ENCODE measurements at regions not wholly inside any gene's neighbourhood (a gene's known extent, or its start where the extent isn't known, plus 50 kb on each side); places are given as distances from the start of the nearest gene placed in this dataset.
A peak's percentile ranks its signal among the peaks of the same experiment; 100 is the strongest.
"Not testable (repeated sequence)": the region's sequence is repeated elsewhere in the genome, so short reads cannot be mapped to it uniquely, and the experiment has no call there.

DNA sequence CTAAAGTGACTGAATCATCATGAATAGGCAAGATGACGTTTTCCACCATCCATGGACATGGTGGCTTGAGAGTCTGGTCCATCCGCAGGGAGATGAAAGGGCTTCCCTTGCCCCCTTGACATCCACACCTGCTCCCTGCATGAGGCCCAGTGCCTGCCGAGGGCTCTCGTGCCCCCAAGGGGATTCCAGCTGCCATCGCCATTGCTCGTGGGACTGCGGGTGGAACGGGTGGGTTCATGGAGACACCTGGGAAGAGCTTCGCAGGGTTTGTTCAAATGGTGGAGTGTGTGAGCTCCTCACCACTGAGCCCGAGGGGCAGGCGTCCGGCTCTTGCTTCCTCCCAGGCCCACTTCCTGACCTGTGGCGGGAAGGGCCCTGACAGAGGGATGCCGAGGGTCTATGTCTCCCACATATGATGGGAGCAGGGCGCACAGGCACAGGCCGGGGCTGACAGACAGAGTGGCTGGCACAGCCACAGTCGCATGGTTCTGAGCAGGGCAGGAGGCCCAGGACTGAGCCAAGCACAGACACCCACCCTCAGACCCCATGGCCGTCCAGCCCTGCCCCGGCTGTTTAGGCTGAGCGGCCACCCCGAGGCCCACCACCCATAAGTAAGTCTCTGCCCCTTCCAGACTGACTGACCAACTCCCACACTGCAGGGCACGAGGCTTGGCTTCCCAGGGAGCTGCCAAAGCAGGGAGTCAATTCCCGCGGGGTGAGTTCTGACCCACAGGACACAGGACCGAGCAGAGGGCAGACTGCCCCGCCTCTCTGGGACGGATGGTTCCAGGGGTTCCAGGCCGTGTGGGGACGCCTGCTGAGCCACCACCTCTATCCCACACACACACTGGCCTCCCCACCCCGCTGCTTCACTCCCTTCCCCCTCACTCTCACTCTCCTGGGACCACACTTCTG, 70.0 kb upstream of the PPP1R26 start:
- H3K27me3 Mint-ChIP-seq = peaks cover 24% of the 10 kb centered on the region
- no peaks in the 10 kb centered on the region for H3K9me3 Mint-ChIP-seq

DNA sequence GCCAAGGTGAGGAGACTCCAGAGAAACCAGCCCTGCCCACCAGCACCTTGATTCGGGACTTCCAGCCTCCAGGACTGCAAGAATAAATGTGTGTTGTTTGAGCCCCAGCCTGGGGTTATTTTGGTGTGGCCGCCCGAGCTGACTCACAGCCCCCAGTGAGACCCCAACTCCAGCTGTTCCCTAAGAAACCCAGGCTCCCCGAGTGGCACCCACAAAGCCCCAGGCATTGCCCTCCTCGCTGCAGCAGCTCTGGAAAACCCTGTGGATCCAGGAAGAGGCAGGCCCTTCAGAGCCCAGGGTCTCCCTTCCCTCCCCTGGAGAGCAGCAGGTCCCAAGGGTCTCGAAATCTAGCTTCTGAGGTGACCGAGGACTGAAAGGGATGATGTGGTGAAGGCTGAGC, 69.2 kb upstream of the PPP1R26 start:
- DNase-seq = no peak
- no peak overlapping the region for H3K4me3 Mint-ChIP-seq
- H3K4me1 Mint-ChIP-seq (ENCODE audit: low read depth) = no peaks in the 10 kb centered on the region
- no peak overlapping the region for H3K27ac Mint-ChIP-seq
- peaks cover 24% of the 10 kb centered on the region for H3K27me3 Mint-ChIP-seq
- no peaks in the 10 kb centered on the region for H3K36me3 Mint-ChIP-seq (ENCODE audit: low read depth)
- no peaks in the 10 kb centered on the region for H3K9me3 Mint-ChIP-seq

More for the DNA sequence above, 70.0 kb upstream of the PPP1R26 start:
- DNase-seq = no peak
- no peak overlapping the region for H3K27ac Mint-ChIP-seq
- no peaks in the 10 kb centered on the region for H3K36me3 Mint-ChIP-seq (ENCODE audit: low read depth)
- H3K4me3 Mint-ChIP-seq = no peak overlapping the region
- no peaks in the 10 kb centered on the region for H3K4me1 Mint-ChIP-seq (ENCODE audit: low read depth)

DNA sequence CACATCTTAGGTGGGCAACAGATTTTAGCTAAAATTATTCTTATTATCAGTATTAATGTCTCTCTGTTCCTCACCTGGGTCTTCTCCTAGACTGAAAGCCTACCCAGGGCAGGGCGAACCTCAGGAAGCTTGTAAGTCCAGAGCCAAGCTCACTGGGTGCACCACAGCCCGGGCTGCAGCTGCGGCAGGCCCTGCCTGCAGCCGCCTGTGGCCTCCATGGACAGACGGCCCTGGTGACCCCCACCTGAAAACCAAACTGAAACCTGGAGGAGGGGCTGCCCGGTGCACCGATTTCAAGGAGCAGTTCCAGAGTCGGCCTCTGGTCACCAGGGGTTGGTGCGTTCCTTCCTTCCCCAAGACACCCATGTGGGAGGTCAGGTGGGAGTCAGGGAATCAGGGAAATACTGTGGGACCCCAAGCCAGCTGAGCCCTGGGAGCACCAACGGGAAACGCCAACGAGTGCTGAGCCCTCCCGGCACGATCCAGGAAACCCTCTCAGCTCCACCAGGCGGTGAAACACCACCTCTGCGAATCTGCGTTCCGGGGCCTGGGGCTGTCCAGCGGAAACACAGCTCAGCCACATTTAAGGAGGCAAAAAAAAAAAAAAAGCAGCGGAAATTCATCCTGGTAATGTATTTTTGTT, 68.6 kb upstream of the PPP1R26 start:
- Mint-ChIP-seq H3K27ac (no peak overlapping the region), H3K4me1 (ENCODE audit: low read depth) (no peaks in the 10 kb centered on the region), H3K36me3 (ENCODE audit: low read depth) (no peaks in the 10 kb centered on the region), H3K27me3 (peaks cover 24% of the 10 kb centered on the region), H3K9me3 (no peaks in the 10 kb centered on the region), H3K4me3 (no peak overlapping the region)
- DNase-seq = no peak

DNA sequence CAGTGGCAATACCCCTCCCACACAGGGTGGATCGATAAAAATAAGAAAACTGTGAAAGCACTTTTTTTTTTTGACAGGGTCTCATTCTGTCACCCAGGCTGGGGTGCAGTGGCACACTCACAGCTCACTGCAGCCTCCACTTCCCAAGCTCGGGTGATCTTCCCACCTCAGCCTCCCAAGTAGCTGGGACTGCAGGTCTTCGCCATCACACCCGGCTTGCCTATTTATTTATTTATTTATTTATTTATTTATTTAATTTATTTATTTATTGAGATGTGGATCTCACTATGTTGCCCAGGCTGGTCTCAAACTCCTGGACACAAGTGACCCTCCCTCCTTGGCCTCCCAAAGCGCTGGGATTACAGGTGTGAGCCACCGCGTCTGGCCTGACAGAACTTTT, 68.0 kb upstream of the PPP1R26 start:
- H3K36me3 Mint-ChIP-seq (ENCODE audit: low read depth); H3K9me3 Mint-ChIP-seq; DNase-seq; H3K4me1 Mint-ChIP-seq (ENCODE audit: low read depth); H3K4me3 Mint-ChIP-seq; H3K27ac Mint-ChIP-seq: not testable (repeated sequence)
- H3K27me3 Mint-ChIP-seq = peaks cover 24% of the 10 kb centered on the region

DNA sequence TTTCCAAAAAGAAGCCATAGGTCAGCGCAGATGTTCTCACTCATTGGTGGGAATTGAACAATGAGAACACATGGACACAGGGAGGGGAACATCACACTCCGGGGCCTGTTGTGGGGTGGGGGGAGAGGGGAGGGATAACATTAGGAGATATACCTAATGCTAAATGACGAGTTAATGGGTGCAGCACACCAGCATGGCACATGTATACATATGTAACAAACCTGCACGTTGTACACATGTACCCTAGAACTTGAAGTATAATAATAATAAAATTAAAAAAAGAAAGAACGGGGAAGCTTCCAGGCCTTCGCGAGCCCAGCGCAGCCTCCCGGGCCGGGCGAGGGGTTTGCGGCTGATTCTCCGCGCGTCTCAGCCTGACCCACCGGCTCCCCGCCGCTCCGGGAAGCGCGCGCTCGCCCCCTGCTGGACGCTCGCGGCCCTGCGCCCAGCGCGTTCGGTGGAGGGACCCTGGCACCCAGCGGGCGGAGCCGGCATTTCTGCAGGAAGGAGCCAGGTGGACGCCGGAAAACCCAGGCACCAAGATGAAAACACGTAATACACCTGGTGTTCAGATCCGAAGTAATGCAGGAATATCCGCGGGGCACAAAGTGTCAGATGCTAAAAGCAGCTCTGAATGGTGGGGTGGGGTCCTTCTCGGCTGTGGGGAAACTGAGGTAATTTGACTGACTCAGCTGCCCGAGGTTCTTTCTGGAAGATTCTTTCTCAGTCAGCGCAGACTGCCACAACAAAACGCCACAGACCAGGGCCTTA, 67.1 kb upstream of the PPP1R26 start:
- H3K9me3 Mint-ChIP-seq; H3K4me1 Mint-ChIP-seq (ENCODE audit: low read depth); H3K27ac Mint-ChIP-seq; H3K4me3 Mint-ChIP-seq; H3K36me3 Mint-ChIP-seq (ENCODE audit: low read depth): not testable (repeated sequence)
- peaks cover 24% of the 10 kb centered on the region for H3K27me3 Mint-ChIP-seq
- DNase-seq = peak; percentile 85

DNA sequence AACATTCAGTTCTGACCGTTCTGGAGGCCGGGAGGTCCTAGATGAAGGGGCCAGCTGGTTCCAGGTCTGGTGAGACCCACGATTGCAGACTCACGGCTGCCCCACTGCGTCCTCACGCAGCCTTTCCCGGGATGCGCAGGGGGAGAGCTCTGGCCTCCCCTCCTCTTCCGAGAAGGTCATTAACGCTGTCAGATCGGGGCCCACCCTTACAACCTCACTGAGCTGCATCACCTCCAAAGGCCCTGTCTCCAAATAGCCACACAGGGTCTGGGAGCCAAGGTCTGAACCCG, 66.6 kb upstream of the PPP1R26 start:
- Mint-ChIP-seq H3K27me3 (peaks cover 24% of the 10 kb centered on the region), H3K27ac (no peak overlapping the region), H3K36me3 (ENCODE audit: low read depth) (no peaks in the 10 kb centered on the region), H3K4me1 (ENCODE audit: low read depth) (no peaks in the 10 kb centered on the region), H3K4me3 (no peak overlapping the region), H3K9me3 (no peaks in the 10 kb centered on the region)
- DNase-seq = no peak

DNA sequence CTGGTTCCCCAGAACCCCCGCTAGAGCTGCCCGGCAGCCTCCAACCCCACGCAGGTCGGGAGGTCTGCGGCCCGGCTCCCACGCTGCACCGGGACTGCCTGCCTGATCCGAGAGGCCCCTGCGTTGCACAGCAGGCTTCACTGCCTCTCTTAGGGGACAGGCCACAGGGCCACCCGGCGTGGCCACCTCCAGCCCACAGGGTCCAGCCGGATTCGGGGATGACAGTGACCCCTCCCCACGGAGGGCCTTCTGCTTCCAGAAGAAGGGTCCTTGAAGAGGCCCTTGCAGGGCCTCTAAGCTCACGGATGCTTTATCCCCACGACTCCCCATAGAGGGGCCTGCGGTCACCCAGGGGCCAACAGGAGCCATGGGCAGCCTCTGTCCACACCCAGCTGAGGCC, 66.1 kb upstream of the PPP1R26 start:
- H3K9me3 Mint-ChIP-seq = no peaks in the 10 kb centered on the region
- peaks cover 24% of the 10 kb centered on the region for H3K27me3 Mint-ChIP-seq
- H3K4me1 Mint-ChIP-seq (ENCODE audit: low read depth) = no peaks in the 10 kb centered on the region
- no peak overlapping the region for H3K27ac Mint-ChIP-seq
- no peak overlapping the region for H3K4me3 Mint-ChIP-seq
- H3K36me3 Mint-ChIP-seq (ENCODE audit: low read depth) = no peaks in the 10 kb centered on the region
- no peak for DNase-seq

DNA sequence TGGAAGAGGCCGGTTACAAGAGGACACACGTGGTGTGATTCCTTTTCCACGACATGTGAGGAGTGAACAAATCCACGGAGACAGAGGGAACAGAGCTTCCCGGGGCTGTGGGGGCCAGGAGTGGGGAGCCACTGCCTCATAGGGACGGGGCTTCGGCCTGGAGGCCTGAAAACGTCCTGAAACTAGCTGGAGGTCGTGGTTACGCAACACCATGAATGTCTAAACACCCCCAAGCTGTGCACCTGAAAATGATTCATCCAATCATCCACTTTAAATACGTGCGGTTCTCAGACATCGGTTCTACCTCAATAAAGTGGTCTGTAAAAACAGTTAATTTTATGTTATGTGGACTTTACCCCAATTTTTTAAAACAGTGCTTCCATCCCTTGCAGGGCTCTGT, 65.3 kb upstream of the PPP1R26 start:
- H3K27me3 Mint-ChIP-seq = peaks cover 24% of the 10 kb centered on the region
- no peak overlapping the region for H3K27ac Mint-ChIP-seq
- H3K4me1 Mint-ChIP-seq (ENCODE audit: low read depth) = no peaks in the 10 kb centered on the region
- H3K4me3 Mint-ChIP-seq = no peak overlapping the region
- H3K9me3 Mint-ChIP-seq = no peaks in the 10 kb centered on the region
- H3K36me3 Mint-ChIP-seq (ENCODE audit: low read depth) = no peaks in the 10 kb centered on the region
- DNase-seq = no peak

DNA sequence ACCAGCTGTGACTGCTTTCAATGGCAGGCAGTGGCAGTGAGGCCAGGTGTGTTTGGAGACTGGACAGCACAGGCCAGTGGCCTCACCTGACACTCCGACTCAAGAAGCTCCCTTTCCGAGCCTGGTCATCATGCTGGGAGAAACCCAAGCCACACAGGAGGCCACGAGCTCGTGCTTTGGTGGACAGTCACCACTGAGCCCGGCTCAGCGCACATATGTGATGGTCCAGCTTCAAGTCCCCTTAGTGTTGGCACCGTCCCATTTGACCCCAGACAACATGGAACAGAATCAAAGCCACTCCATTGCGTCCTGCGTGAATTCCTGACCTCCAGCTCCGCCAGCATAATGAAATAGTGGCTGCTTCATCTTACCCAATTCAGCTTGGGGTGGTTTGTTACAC, 64.0 kb upstream of the PPP1R26 start:
- Mint-ChIP-seq H3K27ac (no peak overlapping the region), H3K4me3 (no peak overlapping the region), H3K27me3 (peaks cover 20% of the 10 kb centered on the region), H3K9me3 (no peaks in the 10 kb centered on the region), H3K4me1 (ENCODE audit: low read depth) (no peaks in the 10 kb centered on the region), H3K36me3 (ENCODE audit: low read depth) (no peaks in the 10 kb centered on the region)
- DNase-seq = no peak

DNA sequence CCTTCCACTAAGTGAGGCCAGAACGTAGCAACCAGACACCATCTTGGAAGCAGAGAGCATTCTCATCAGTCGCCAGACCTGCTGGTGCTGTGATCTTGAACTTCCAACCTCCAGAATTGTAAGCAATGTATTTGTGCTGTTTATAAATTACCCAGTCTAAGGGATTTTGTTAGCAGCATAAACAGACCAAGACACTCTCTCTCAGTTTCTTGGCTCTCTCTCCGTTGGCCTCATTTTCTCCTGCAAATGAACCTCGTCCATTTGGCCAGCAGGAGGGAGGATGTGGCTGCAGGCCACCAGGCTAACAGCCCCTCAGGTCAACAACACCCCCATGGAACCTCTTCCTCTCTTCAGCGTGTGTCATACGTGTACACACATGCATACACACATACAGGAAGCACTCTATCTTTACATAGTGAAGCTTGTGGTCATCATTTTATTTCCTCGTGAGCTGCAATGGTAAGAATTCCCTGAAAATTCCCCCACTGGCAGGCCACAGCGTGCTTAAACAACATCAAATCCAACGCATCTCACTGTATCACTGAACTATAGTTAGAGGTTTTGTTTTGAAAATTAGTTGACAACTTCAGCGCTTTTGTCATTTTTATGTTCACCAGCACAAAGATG, 62.8 kb upstream of the PPP1R26 start:
- Mint-ChIP-seq H3K27ac (no peak overlapping the region), H3K9me3 (no peaks in the 10 kb centered on the region), H3K27me3 (peaks cover 24% of the 10 kb centered on the region), H3K4me3 (no peak overlapping the region), H3K36me3 (ENCODE audit: low read depth) (no peaks in the 10 kb centered on the region), H3K4me1 (ENCODE audit: low read depth) (no peaks in the 10 kb centered on the region)
- no peak for DNase-seq

DNA sequence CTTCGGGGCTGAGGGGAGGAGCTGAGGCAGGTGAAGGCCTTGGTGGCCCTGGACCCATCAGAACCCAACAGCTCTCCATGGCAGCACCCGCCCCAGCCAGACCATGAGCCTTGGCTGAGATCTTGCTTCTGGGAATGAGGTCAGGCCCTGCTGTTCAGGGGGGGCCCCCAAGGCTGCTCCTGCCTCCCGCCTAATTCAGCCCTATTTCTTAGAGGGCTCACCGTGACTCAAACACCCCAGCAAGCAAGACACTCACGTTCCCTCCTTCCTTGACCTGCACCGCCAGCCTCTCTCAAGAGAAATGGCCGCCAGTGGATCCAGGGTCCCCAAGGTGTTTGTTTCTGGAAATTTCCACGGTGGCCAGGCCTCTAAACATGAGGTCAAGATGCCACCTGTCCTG, 61.4 kb upstream of the PPP1R26 start:
- H3K36me3 Mint-ChIP-seq (ENCODE audit: low read depth) = no peaks in the 10 kb centered on the region
- H3K4me1 Mint-ChIP-seq (ENCODE audit: low read depth) = no peaks in the 10 kb centered on the region
- no peaks in the 10 kb centered on the region for H3K9me3 Mint-ChIP-seq
- H3K27me3 Mint-ChIP-seq = peaks cover 26% of the 10 kb centered on the region
- H3K27ac Mint-ChIP-seq = no peak overlapping the region
- no peak overlapping the region for H3K4me3 Mint-ChIP-seq
- DNase-seq = no peak

DNA sequence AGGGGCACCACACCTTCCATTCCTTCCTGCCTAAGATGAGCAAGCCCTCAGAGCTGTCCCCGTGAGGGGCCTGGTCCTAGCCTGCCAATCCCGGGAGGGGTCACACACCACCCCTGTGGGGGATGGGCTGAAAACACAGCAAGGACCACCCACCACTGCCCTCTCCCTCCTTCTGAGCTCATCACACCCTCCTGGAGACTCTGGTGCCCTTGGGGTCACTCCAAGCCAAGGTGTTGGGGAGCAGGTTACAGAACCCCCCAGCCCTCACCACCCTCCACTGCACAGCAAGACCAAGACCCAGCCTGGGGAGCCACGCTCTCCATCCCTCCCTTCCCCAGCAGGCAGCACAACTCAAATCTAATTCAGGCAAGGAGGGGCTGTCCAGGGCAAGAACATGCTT, 60.5 kb upstream of the PPP1R26 start:
- peaks cover 2% of the 10 kb centered on the region for H3K9me3 Mint-ChIP-seq
- H3K27me3 Mint-ChIP-seq = peaks cover 31% of the 10 kb centered on the region
- DNase-seq = no peak
- H3K4me3 Mint-ChIP-seq = no peak overlapping the region
- H3K36me3 Mint-ChIP-seq (ENCODE audit: low read depth) = no peaks in the 10 kb centered on the region
- H3K27ac Mint-ChIP-seq = no peak overlapping the region
- H3K4me1 Mint-ChIP-seq (ENCODE audit: low read depth) = no peaks in the 10 kb centered on the region

DNA sequence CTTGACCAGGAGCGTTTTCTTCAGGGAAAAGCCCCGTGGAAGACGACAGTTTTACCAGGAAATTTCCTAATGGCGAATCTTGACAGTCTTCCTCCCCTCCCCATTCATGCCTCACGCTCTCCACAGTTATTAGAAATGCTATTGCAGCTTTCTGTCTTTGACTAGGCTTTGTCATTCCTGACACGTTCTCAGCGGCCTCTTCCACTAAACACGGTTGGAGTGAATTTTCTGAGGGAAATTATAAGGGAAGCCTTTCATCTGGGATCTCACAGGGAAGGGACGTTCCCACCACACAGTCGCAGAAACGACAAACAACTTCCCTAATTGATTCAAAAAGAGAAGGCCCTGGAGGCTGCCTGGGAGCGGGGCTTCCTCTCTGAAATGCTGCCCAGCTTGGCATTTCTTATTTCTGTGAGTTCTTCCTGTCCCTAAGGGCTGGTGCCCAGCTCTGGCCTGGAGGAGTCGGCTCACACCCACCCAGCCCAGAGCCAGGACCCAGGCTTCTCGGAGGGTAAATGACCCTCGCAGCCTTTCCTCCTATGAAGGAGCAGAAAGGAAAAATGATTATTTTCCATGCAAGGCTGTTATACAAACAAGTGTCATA, 57.1 kb upstream of the PPP1R26 start:
- Mint-ChIP-seq H3K36me3 (ENCODE audit: low read depth) (peaks cover 1% of the 10 kb centered on the region), H3K9me3 (peaks cover 6% of the 10 kb centered on the region), H3K27ac (no peak overlapping the region), H3K4me1 (ENCODE audit: low read depth) (no peaks in the 10 kb centered on the region), H3K27me3 (peaks cover 44% of the 10 kb centered on the region), H3K4me3 (no peak overlapping the region)
- no peak for DNase-seq

DNA sequence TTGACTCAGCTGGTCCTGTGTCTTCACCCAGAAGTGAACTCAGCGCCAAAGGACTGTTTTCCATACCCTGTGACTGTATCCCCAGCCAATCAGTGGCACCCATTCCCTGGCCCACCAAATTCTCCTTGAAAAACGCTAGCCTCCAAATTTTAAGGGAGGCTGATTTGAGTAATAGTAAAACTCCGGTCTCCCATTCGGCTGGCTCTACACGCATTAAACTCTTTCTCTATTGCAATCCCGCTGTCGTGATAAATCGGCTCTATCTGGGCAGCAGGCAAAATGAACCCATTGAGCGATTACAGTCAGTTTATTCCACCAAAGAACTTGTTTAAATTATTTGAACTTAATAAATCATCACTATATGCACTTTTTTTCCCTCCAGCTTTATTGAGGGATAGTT, 55.9 kb upstream of the PPP1R26 start:
- Mint-ChIP-seq H3K4me1 (ENCODE audit: low read depth) (no peaks in the 10 kb centered on the region), H3K9me3 (peaks cover 11% of the 10 kb centered on the region), H3K27me3 (peaks cover 48% of the 10 kb centered on the region), H3K36me3 (ENCODE audit: low read depth) (peaks cover 1% of the 10 kb centered on the region), H3K27ac (no peak overlapping the region), H3K4me3 (no peak overlapping the region)
- DNase-seq = no peak
